ENCODE measurements at regions not wholly inside any gene's neighbourhood (a gene's known extent, or its start where the extent isn't known, plus 50 kb on each side); places are given as distances from the start of the nearest gene placed in this dataset.

GRCh38 chr11:128355558-128355957, 231.8 kb downstream of the ETS1 start:
- Histone ChIP-seq H3K9me3 (ENCODE audit: control insufficient read depth, low read length) (no peaks in the 10 kb centered on the region), H2BK5ac (ENCODE audit: low read depth, low read length, poor library complexity, severe bottlenecking) (no peak overlapping the region), H3K4ac (ENCODE audit: low read depth in 1 of 2, low read length in 2 of 2) (no peak overlapping the region), H2BK12ac (ENCODE audit: low read length in 2 of 2) (no peak overlapping the region), H3K4me1 (ENCODE audit: control insufficient read depth, insufficient read depth, low read depth, low read length) (no peaks in the 10 kb centered on the region), H2BK15ac (ENCODE audit: low read depth, poor library complexity, severe bottlenecking) (no peak overlapping the region), H3K9ac (ENCODE audit: low read length) (no peak overlapping the region), H2AK5ac (ENCODE audit: low read length, severe bottlenecking) (no peak overlapping the region), H3K23ac (ENCODE audit: low read length in 2 of 2) (no peak overlapping the region), H3K79me1 (replicated peaks; ENCODE audit: low read length, poor library complexity, severe bottlenecking) (no peaks in the 10 kb centered on the region), H2AFZ (ENCODE audit: low read depth, low read length) (no peak overlapping the region), H3K27ac (ENCODE audit: low read length, poor library complexity, severe bottlenecking) (no peak overlapping the region), H2BK120ac (ENCODE audit: low read depth, low read length) (no peak overlapping the region), H3K18ac (ENCODE audit: low read depth in 1 of 2, low read length in 2 of 2) (no peak overlapping the region), H3K14ac (ENCODE audit: low read length in 2 of 2) (no peak overlapping the region), H4K91ac (ENCODE audit: low read length) (no peak overlapping the region), H3K27me3 (ENCODE audit: control insufficient read depth in 1 of 2, insufficient read depth in 1 of 2, low read length in 2 of 2) (peaks cover 0 to 30% of the 10 kb centered on the region in 2 experiments), H4K8ac (ENCODE audit: low read length) (no peak overlapping the region), H3K4me2 (ENCODE audit: low read length, poor library complexity, severe bottlenecking) (no peak overlapping the region), H3K36me3 (ENCODE audit: control insufficient read depth in 1 of 2, insufficient read depth in 2 of 2, low read depth in 1 of 2, low read length in 2 of 2) (no peaks in the 10 kb centered on the region), H3K4me3 (ENCODE audit: insufficient read depth in 1 of 2, low read depth in 1 of 2, low read length in 2 of 2) (no peak overlapping the region)
- WGBS = 98% methylated on average over 1 of the region's 2 CpGs
- no peak for DNase-seq

- H3K9me3 ChIP-seq (ENCODE audit: control insufficient read depth, low read length) = no peaks in the 10 kb centered on the region
- H2BK15ac ChIP-seq (ENCODE audit: low read depth, poor library complexity, severe bottlenecking) = no peak overlapping the region
- no peak overlapping the region for H3K23ac ChIP-seq (ENCODE audit: low read length in 2 of 2)
- H3K14ac ChIP-seq (ENCODE audit: low read length in 2 of 2) = no peak overlapping the region
- no peak overlapping the region for H2BK12ac ChIP-seq (ENCODE audit: low read length in 2 of 2)
- H3K36me3 ChIP-seq (ENCODE audit: control insufficient read depth in 1 of 2, insufficient read depth in 2 of 2, low read depth in 1 of 2, low read length in 2 of 2) = no peaks in the 10 kb centered on the region
- H2BK120ac ChIP-seq (ENCODE audit: low read depth, low read length) = no peak overlapping the region
- no peak overlapping the region for H3K4ac ChIP-seq (ENCODE audit: low read depth in 1 of 2, low read length in 2 of 2)
- H3K27ac ChIP-seq (ENCODE audit: low read length, poor library complexity, severe bottlenecking) = no peak overlapping the region
- no peak overlapping the region for H2AK5ac ChIP-seq (ENCODE audit: low read length, severe bottlenecking)
- no peak overlapping the region for H4K8ac ChIP-seq (ENCODE audit: low read length)
- H3K9ac ChIP-seq (ENCODE audit: low read length) = no peak overlapping the region
- H2BK5ac ChIP-seq (ENCODE audit: low read depth, low read length, poor library complexity, severe bottlenecking) = no peak overlapping the region
- H3K27me3 ChIP-seq (ENCODE audit: control insufficient read depth in 1 of 2, insufficient read depth in 1 of 2, low read length in 2 of 2) = peaks cover 0 to 37% of the 10 kb centered on the region in 2 experiments
- H3K18ac ChIP-seq (ENCODE audit: low read depth in 1 of 2, low read length in 2 of 2) = no peak overlapping the region
- no peak for DNase-seq
- 84% methylated on average over 1 of the region's 2 CpGs for WGBS
- no peak overlapping the region for H3K4me3 ChIP-seq (ENCODE audit: insufficient read depth in 1 of 2, low read depth in 1 of 2, low read length in 2 of 2)
- H3K4me1 ChIP-seq (ENCODE audit: control insufficient read depth, insufficient read depth, low read depth, low read length) = no peaks in the 10 kb centered on the region
- H2AFZ ChIP-seq (ENCODE audit: low read depth, low read length) = no peak overlapping the region
- no peak overlapping the region for H4K91ac ChIP-seq (ENCODE audit: low read length)
- no peaks in the 10 kb centered on the region for H3K79me1 ChIP-seq (replicated peaks; ENCODE audit: low read length, poor library complexity, severe bottlenecking)
- no peak overlapping the region for H3K4me2 ChIP-seq (ENCODE audit: low read length, poor library complexity, severe bottlenecking)
These were observed 232.9 kb downstream of the ETS1 start for GRCh38 chr11:128354476-128354875.

GRCh38 chr11:128351168-128351567, 236.2 kb downstream of the ETS1 start:
- H2BK5ac ChIP-seq (ENCODE audit: low read depth, low read length, poor library complexity, severe bottlenecking) = no peak overlapping the region
- H3K14ac ChIP-seq (ENCODE audit: low read length in 2 of 2) = no peak overlapping the region
- H2AK5ac ChIP-seq (ENCODE audit: low read length, severe bottlenecking) = no peak overlapping the region
- H3K4ac ChIP-seq (ENCODE audit: low read depth in 1 of 2, low read length in 2 of 2) = no peak overlapping the region
- no peaks in the 10 kb centered on the region for H3K9me3 ChIP-seq (ENCODE audit: control insufficient read depth, low read length)
- H3K4me2 ChIP-seq (ENCODE audit: low read length, poor library complexity, severe bottlenecking) = no peak overlapping the region
- no peak overlapping the region for H3K18ac ChIP-seq (ENCODE audit: low read depth in 1 of 2, low read length in 2 of 2)
- no peak overlapping the region for H2BK15ac ChIP-seq (ENCODE audit: low read depth, poor library complexity, severe bottlenecking)
- H2BK120ac ChIP-seq (ENCODE audit: low read depth, low read length) = no peak overlapping the region
- no peaks in the 10 kb centered on the region for H3K4me1 ChIP-seq (ENCODE audit: control insufficient read depth, insufficient read depth, low read depth, low read length)
- DNase-seq = no peak
- H3K36me3 ChIP-seq (ENCODE audit: control insufficient read depth in 1 of 2, insufficient read depth in 2 of 2, low read depth in 1 of 2, low read length in 2 of 2) = no peaks in the 10 kb centered on the region
- H3K27me3 ChIP-seq (ENCODE audit: control insufficient read depth in 1 of 2, insufficient read depth in 1 of 2, low read length in 2 of 2) = peaks cover 0 to 32% of the 10 kb centered on the region in 2 experiments
- H3K4me3 ChIP-seq (ENCODE audit: insufficient read depth in 1 of 2, low read depth in 1 of 2, low read length in 2 of 2) = no peak overlapping the region
- no peaks in the 10 kb centered on the region for H3K79me1 ChIP-seq (replicated peaks; ENCODE audit: low read length, poor library complexity, severe bottlenecking)
- 86% methylated on average over 6 of the region's 6 CpGs for WGBS
- no peak overlapping the region for H3K9ac ChIP-seq (ENCODE audit: low read length)
- H4K8ac ChIP-seq (ENCODE audit: low read length) = no peak overlapping the region
- no peak overlapping the region for H2BK12ac ChIP-seq (ENCODE audit: low read length in 2 of 2)
- H2AFZ ChIP-seq (ENCODE audit: low read depth, low read length) = no peak overlapping the region
- H4K91ac ChIP-seq (ENCODE audit: low read length) = no peak overlapping the region
- H3K27ac ChIP-seq (ENCODE audit: low read length, poor library complexity, severe bottlenecking) = no peak overlapping the region
- no peak overlapping the region for H3K23ac ChIP-seq (ENCODE audit: low read length in 2 of 2)

- no peak overlapping the region for H3K23ac ChIP-seq (ENCODE audit: low read length in 2 of 2)
- no peak overlapping the region for H2BK15ac ChIP-seq (ENCODE audit: low read depth, poor library complexity, severe bottlenecking)
- DNase-seq = no peak
- H3K27me3 ChIP-seq (ENCODE audit: control insufficient read depth in 1 of 2, insufficient read depth in 1 of 2, low read length in 2 of 2) = peaks cover 0 to 29% of the 10 kb centered on the region in 2 experiments
- no peak overlapping the region for H3K18ac ChIP-seq (ENCODE audit: low read depth in 1 of 2, low read length in 2 of 2)
- H2BK12ac ChIP-seq (ENCODE audit: low read length in 2 of 2) = no peak overlapping the region
- H3K36me3 ChIP-seq (ENCODE audit: control insufficient read depth in 1 of 2, insufficient read depth in 2 of 2, low read depth in 1 of 2, low read length in 2 of 2) = no peaks in the 10 kb centered on the region
- H2BK5ac ChIP-seq (ENCODE audit: low read depth, low read length, poor library complexity, severe bottlenecking) = no peak overlapping the region
- no peak overlapping the region for H2AK5ac ChIP-seq (ENCODE audit: low read length, severe bottlenecking)
- no peaks in the 10 kb centered on the region for H3K4me1 ChIP-seq (ENCODE audit: control insufficient read depth, insufficient read depth, low read depth, low read length)
- no peaks in the 10 kb centered on the region for H3K79me1 ChIP-seq (replicated peaks; ENCODE audit: low read length, poor library complexity, severe bottlenecking)
- no peak overlapping the region for H4K91ac ChIP-seq (ENCODE audit: low read length)
- H3K9me3 ChIP-seq (ENCODE audit: control insufficient read depth, low read length) = no peaks in the 10 kb centered on the region
- 75% methylated on average over 3 of the region's 6 CpGs for WGBS
- no peak overlapping the region for H3K14ac ChIP-seq (ENCODE audit: low read length in 2 of 2)
- H2BK120ac ChIP-seq (ENCODE audit: low read depth, low read length) = no peak overlapping the region
- no peak overlapping the region for H3K9ac ChIP-seq (ENCODE audit: low read length)
- no peak overlapping the region for H3K4me3 ChIP-seq (ENCODE audit: insufficient read depth in 1 of 2, low read depth in 1 of 2, low read length in 2 of 2)
- no peak overlapping the region for H4K8ac ChIP-seq (ENCODE audit: low read length)
- no peak overlapping the region for H3K4me2 ChIP-seq (ENCODE audit: low read length, poor library complexity, severe bottlenecking)
- H2AFZ ChIP-seq (ENCODE audit: low read depth, low read length) = no peak overlapping the region
- H3K27ac ChIP-seq (ENCODE audit: low read length, poor library complexity, severe bottlenecking) = no peak overlapping the region
- H3K4ac ChIP-seq (ENCODE audit: low read depth in 1 of 2, low read length in 2 of 2) = no peak overlapping the region
These were observed 237.6 kb downstream of the ETS1 start for GRCh38 chr11:128349650-128350299.

Measured in mesenchymal stem cell (in vitro differentiated cells and primary cell).